Midbrain (tissue), 1 donor: ENCODE measurements at regions not wholly inside any gene's neighbourhood (a gene's known extent, or its start where the extent isn't known, plus 50 kb on each side); places are given as distances from the start of the nearest gene placed in this dataset.
"Not testable (repeated sequence)": the region's sequence is repeated elsewhere in the genome, so short reads cannot be mapped to it uniquely, and the experiment has no call there.

Experiments used
- DNase-seq: peaks from one replicate; lab custom pipeline; 2025; lab: John Stamatoyannopoulos, UW

DNA sequence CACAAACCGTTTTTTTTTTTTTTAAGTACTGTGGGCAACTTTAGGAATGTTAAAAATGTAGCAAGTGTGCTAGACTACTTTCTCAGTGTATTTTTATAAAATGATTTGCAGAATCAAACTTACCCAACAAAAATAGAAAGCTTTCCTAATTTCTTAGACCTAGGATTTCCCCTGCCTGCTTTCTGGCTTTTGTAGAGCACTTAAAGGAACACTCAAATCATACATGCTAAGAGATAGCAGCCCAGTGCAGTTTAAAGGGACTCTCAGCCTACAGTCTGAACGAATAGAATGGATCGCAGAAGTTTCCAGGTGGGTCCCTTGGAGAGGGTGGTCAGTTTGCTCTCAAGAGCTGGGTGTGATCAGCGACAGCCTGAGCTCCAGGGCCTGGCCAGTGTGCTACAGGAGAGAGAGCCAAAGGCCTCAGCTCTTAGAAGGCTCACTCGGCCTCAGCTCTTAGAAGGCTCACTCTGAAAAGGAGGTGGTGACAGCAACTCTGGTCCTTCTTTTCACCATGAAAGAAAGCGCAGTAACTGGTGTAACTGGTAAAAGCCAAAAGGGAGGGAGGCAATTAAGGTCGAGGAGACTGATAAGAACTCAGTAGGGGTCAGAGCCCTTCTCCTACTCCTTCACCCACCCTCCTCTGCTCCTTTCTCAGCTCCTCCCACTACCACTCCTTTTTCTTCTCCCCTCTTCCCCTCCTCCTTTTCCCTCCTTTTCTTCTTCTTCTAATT lies 142.4 kb downstream of the ZFP64 start:
- no peak for DNase-seq

DNA sequence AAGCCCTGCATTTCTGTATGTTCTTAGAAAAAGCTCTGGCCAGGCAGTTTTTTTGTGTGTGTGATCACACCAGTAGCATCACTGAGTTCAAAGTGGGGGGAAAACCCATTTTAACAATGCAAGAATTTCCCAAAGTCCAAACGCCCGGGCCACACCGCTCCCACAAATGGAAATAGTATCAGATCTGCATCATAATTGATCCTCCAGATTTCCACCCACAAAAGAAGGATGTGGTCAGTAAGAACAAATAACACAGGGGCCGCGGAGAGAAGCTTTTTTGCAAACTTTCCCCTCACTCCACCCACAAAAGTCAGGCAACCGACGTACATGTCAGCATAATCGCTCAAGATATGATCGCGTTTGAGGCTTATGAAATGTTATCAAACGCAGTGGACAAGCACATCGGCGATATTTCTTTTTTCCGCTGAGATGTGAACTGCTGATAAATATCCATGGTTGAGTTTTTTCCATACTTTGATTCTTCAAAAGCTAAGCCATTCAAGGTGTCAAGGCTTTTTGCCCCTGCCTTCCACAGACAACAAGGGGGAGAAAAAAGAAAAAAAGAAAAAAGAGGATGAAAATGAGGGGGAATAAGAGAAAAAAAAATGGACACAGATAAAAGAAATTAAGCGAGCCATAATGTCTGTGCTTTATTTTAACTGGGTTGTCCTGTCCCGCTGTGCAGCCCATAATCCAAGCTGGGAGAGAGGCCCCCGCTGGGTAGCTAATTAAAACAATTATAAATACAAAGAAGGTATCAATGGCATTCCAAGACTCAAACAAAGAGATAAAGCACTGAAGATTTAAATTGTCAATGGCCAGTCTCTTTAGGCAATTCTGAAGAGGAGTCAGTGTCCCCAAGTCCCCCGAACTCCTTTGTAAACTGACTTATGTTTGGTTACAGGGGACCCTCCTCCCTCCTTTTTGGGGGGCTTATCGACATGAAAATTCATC lies 143.5 kb downstream of the ZFP64 start:
- no peak for DNase-seq

DNA sequence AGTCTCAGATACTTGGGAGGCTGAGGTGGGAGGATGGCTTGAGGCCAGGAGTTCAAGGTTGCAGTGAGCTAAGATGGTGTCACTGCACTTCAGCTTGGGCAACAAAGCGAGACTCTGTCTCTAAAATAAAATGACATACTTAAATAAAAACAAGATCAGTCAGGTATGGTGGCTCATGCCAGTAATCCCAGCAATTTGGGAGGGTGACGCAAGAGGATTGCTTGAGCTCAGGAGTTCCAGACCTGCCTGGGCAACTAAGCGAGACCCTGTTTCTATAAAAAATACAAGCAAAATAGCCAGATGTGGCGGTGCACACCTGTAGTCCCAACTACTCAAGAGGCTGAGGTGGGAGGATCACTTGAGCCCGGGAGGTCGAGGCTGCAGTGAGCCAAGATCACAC lies 149.6 kb downstream of the ZFP64 start:
- DNase-seq: no peak

DNA sequence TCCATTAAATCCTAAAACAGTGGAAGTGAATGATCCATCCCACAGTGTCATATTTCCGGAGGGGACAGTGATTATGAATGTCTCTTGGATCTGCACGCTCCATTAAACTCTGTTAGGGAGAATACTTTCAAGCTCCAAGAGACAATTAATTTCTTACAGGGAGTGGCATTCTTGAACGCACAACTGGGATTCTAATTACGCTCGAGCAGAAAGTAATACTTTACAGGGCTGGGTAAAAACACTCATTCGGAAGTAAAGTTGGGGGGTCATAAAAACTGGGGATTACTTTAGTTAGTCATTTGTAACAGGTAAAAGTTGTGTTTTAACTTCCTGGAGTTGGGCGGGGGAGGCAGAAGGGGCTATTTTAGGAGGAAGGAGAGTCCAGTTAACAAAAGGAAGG lies 151.8 kb downstream of the ZFP64 start:
- DNase-seq: no peak

DNA sequence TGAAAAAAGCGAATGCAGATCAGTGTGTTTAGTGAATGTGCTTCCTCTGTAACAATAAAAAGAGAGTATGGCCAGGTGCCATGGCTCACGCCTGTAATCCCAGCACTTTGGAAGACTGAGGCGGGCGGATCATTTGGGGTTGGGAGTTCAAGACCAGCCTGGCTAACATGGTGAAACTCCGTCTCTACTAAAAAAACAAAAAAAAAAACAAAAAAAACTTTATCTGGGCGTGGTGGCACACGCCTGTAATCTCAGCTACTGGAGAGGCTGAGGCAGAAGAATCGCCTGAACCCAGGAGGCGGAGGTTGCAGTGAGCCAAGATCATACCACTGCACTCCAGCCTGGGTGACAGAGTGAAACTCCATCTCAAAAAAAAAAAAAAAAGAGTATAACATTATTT lies 152.9 kb downstream of the ZFP64 start:
- DNase-seq: not testable (repeated sequence)

DNA sequence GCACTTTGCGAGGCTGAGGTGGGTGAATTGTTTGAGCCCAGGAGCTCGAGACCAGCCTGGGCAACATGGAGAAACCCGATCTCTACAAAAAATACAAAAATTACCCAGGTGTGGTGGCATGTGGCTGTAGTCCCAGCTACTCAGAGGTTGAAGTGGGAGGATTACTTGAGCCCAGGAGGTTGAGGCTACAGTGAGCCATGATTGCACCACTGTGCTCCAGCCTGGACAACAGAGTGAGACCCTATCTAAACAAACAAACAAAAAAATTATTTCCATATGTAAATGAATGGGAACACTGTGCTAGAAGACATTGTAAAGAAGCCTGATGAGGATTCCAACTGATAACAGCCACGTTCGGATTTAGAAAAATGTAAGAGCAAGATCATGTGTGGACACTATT lies 154.2 kb downstream of the ZFP64 start:
- DNase-seq: no peak

DNA sequence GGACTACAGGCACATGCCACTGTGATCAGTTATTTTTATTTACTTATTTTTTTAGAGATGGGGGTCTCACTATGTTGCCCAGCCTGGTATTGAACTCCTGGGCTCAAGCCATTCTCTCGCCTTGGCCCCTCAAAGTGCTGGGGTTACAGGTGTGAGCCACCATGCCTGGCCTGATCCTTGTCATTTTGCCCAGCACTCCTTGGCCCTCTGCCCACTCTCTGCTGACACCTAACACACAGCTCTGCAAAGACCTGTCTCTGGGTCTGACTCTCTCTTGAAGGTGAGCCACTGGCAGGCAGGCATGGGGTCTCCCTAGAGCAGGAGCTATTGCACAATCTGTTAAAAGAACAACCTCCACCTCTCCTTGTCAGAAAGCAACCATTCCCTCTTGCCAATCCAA lies 155.6 kb downstream of the ZFP64 start:
- DNase-seq: no peak

DNA sequence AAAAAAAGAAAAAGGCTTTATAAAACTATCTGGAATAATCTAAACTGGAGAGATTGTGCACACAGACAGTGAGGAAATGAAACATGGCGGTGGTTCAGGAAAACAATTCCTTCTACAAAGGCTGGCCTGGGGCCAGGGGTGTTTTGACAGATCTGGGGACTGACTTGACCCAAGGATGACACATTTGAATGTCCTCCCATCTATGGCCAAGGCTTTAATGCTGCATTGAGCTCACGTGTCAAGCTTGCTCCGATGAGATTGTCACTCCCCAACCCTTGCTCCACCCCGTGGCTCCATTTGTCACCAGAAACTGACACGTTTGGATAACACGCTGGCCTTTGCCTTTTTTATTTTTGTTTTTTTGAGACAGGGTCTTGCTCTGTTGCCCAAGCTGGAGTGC lies 156.1 kb downstream of the ZFP64 start:
- no peak for DNase-seq

DNA sequence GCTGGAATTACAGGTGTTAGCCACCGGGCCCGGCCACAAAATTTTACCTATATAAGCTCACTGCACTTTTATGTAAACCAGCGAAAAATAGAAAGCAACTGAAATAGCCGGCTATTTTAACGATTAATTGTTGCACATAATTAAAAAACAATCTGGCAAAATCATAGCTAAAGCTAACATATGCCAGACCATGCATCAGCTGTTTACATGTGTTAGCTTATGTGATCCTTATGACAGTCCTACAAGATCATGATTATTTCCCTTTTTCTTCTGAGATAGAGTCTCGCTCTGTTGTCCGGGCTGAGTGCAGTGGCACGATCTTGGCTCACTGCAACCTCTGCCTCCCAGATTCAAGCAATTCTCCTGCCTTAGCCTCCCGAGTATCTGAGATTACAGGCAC lies 157.0 kb downstream of the ZFP64 start:
- DNase-seq: no peak

DNA sequence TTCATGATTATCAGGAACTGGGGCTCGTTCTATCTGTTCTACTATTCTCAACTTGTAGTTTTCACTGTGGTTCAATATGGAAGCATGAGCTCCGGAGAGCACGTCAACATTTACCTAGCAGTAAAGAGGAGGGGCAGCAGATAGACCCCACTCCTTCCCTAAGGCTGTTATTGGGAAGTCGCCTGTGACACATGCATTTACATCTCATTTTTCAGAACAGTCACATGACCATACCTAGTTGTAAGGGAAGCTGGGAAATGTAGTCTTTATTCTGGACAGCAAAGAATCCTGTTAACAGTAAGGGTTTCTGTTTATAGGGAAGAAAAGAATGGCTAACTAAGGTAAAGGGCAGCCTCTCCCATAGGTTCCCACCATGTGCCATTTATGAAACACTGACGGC lies 158.3 kb downstream of the ZFP64 start:
- DNase-seq: no peak

DNA sequence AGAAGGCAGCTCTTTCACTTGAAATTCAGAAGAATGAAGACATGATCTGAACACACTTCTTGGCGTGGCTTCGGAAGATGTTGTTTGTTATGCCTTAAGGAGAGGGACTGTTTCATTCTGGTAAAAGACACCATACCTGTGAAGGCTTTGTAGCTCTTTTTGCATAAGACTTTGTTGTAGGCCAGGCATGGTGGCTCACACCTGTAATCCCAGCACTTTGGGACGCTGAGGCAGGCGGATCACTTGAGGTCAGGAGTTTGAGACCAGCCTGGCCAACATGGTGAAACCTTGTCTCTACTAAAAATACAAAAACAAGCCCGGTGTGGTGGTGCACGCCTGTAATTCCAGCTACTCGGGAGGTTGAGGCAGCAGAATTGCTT lies 159.3 kb downstream of the ZFP64 start:
- DNase-seq: not testable (repeated sequence)

DNA sequence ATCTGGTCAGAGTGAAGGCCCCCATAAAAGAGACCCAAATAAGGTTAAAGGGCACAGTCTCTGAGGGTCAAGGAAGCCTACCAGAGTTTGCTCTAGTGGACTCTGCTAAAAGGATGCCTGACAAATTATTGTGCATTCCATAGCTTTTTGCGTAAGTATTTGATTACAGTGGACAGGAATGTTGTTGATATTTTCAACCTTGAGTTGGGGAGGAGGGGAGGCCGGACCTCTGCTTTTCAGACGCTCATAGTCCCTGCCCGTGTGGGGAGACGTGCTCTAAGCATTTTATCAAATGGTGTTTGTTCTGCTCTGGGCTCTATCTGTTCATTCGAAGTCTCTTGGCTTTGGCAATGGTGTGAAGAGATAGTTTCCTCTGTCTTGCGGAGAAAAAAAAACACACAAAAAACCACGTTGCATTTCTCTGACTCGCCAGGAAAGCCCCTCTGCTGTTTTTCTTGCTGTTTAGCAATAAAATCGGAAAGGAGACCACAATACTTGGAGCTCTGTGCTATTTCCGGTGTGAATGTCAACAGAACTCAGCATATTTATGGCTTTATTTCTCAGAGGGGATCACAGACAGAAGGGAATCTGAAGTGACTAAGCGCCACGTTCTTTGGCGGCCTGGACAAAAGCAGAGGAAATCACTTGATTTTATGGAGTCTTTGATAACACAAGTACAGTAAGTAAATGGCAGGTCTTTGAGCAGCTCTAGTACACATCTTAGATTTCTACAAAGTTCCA lies 159.8 kb downstream of the ZFP64 start:
- no peak for DNase-seq

DNA sequence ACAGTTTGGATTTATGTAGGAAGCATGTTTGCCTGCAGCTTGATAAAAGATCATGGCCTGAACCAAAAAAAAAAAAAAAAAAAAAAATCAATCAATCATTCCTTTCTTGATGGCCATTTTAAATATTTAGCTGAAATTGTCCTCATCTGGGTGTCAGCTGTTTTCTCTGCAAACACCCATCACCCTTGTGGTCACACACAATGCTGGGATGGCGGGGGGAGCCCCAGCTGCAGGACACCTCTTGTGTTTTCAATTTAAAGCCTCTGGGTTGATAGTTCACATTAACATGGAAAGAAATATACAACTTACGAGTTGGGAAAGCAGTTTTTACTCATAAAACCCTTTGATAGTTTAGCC lies 160.4 kb downstream of the ZFP64 start:
- DNase-seq: no peak

DNA sequence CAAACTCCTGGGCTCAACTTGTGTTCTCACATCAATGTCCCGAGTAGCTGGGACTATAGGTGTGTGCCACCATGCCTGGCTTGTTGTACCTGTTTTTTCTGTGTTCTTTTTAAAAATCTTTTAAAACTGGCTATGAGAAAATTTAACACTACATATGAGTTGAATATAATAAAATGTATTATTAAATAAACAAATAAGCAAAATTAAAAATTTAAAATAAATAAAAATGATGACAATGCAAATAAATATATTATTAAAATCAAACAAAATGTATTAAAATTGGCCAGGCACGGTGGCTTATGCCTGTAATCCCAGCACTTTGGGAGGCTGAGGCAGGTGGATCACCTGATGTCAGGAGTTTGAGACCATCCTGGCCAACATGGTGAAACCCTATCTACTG lies 162.4 kb downstream of the ZFP64 start:
- not testable (repeated sequence) for DNase-seq

DNA sequence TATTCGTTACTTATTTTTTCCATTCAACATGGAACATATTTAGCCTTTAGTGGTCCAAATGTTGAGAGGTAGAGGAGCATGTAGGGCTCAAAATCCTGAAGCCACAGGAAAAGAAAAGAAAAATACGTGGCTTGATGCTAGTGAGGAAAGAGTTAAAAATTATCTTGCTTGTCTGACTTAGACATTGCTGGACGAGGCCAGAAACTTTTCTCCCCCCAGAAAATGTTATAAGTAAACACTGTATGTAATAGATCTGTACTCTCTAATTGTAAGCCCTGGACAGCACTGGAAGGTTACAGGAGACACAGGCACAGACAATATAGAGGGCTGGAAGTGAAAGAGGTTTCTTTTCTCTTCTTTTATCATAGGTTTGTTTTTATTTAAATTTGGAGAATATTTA lies 165.6 kb downstream of the ZFP64 start:
- DNase-seq: no peak

DNA sequence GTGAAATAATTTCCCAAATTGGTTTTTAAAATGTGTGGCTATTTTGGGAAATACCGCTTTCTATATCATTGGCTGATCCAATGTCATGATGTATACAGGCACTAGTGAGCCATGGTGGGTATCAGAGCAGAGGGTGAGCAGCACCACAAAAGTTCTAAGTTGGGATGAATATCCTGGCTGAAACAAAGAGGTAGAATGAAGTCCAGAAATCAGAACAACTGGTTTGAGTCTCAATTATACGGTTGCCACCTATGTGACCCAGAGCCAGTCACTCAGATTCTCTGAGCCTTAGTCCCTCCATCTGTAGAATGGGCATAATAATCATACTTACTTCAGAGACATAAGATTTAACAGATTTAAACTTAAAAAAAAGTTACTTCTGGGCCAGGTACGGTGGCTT lies 172.3 kb downstream of the ZFP64 start:
- DNase-seq: no peak

DNA sequence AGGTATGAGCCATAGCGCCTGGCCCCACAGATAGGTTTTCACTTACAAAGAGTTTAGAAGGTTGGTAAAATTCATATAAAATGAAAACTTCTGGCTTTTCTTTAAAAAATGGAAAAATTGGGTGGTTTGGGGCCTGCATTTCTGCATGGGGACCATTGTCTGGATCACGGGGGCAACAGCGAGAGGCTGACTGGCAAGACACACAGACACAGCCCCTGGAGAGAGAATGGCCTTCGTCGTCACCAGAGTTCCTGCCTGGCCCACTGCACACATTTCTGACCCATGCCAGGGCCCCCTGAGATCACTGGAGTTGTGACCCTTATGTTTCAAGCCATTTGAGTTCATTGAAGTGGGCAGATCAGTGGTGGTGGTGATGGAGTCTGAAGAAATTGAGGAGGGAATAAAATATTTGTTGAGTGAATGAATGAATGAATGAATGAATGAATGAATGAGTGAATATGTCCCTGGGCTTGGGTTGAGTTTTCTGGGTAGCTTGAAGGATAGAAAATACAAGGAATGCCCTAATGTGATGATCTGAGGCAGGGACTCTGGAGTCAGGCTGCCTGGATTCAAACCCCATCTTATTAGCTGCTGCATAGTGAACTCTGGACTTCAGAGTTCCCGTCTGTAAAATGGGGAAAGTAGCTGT lies 173.8 kb downstream of the ZFP64 start:
- DNase-seq: no peak

DNA sequence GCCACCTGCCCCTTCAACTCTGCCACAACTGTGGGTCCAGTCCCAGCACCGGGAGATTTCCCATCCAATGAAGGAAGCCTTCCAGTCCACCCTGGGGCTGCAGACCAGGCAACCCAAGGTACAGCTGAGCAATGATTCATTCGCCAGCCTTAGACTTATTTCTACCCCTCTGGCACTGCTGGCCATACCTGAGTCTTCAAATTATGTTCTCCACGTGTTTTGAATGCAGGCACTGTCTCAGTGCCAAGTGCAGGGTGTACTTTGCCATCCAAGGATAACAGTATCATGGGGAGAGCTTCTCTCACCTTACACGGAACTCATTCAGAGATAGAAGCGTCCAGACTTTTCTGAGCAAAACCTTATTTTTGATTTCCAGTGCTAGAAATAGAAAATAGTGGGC lies 175.6 kb downstream of the ZFP64 start:
- no peak for DNase-seq

DNA sequence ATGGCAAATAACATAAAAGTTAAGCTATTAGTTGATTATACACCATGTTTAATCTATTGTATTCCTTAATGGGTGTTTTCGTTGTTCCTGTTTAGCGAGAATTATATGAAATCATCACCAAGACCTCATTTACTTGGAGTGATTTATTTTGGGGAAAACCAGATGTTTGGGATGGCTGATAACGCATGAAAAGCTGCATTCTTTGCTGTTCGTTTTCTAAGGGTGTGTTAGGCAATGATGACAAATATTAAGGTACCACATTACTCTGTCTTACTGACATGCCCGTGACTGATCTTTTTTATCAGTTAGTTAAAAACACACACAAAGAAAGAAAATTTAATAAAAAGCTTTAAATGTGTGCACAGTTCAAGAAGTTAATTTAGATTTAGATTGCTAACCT lies 176.4 kb downstream of the ZFP64 start:
- no peak for DNase-seq

DNA sequence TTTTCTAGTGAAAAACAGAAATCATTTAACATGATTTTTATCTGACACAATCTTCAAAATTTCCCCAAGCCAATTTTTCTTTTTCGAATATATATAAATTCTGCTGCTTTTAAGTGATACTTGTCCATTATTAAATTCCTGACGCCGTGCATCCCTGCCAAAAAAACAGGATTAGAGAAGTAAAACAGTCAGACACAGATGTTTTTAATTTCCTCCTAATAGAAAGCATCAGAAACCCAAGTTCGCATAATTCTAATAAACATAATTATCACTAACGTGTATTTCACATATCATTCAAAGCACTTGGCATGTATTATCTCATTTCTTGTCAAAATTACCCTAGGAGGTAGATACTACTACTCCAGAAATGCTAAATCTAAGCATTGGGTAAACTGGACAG lies 179.5 kb downstream of the ZFP64 start:
- no peak for DNase-seq

DNA sequence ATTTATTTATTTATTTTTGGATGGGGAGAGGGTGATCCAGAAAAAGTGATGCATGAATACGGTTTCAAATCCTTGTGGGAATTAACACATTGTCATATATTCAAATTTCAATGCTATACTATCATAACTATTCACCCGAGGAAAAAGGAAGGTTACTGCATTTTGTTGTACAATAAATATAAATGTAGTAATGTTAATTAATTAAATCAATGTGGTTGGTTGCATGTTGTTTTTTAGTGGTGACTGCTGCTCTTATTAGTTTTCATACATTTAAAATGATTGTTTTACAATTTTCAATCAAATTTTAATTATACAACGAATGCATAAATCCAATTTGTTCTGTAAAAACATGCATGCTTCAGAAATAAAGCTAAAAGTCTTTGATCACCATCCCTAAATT lies 180.5 kb downstream of the ZFP64 start:
- no peak for DNase-seq

DNA sequence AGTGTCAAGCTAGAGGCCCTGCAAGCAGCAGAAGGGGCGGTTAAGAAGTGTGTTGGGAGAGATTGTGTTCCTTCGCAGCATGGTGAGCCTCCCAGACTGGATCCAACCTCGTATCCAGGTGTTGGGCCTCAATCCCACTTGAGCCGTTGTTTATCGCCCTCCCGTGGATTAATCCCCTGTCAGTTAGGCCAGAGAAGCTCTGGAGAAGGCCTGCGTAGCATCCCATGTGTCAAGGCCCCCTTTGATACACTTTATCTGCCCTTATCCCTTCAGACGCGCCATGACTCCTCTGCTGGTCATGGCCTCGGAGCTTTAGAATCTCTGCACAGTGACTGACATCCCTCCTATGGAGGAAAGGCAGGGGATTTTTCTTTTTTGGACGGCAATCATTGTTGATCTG lies 181.0 kb downstream of the ZFP64 start:
- DNase-seq: no peak
